T-cell (primary cell): ENCODE measurements at regions not wholly inside any gene's neighbourhood (a gene's known extent, or its start where the extent isn't known, plus 50 kb on each side); places are given as distances from the start of the nearest gene placed in this dataset.

Experiments used
- ATAC-seq, 4 experiments: fragments of 200-7000 bp in 3 of 4; fragments of 150-1000 bp in 1 of 4; cut with Tn5 transposase; replicated peaks in 1 of 4; 1 replicate in 3 of 4; 2 replicates in 1 of 4; pipeline ENCODE4 v1.10.0; 2021; ENCODE audit warnings: moderate library complexity in 3 of 4, mild to moderate bottlenecking in 2 of 4, moderate number of reproducible peaks in 1 of 4
- CTCF ChIA-PET, 2 donors: fragments of 300-600 bp; sonication (Branson Sonifier 250); formaldehyde crosslinking; loops; one replicate each; lab custom pipeline; 2022; ENCODE audit warnings: antibody characterized with exemption in 2 of 2; lab: Charles Lee
- POLR2A ChIA-PET, 2 donors: fragments of 300-600 bp; sonication (Branson Sonifier 250); formaldehyde crosslinking; loops; one replicate each; lab custom pipeline; 2022; ENCODE audit warnings: antibody characterized with exemption in 2 of 2; lab: Charles Lee
- DNase-seq, 35 experiments: peaks; one replicate each; pipeline versions ENCODE4 v3.0.0 to v3.0.0-alpha.2; 2013 to 2023
- H3K27ac ChIP-seq: one replicate; pipeline ENCODE4 v1.5.1; 2013; ENCODE audit warnings: low read length
- H3K27me3 ChIP-seq, 2 experiments: replicated peaks in 1 of 2; 1 replicate in 1 of 2; 2 replicates in 1 of 2; pipeline versions ENCODE4 v1.6.1 to v1.7.0; 2013; ENCODE audit warnings: low read length in 1 of 2, mixed read lengths in 1 of 2; ENCODE audit not compliant: control insufficient read depth in 2 of 2, insufficient read depth in 2 of 2; ENCODE audit errors: extremely low read depth in 1 of 2
- H3K36me3 ChIP-seq, 2 donors: 1 replicate in 1 of 2; 2 replicates in 1 of 2; pipeline versions ENCODE4 v1.6.1 to v1.7.0; 2013; ENCODE audit warnings: low read length in 1 of 2; ENCODE audit not compliant: control insufficient read depth in 2 of 2, insufficient read depth in 1 of 2; ENCODE audit errors: extremely low read depth in 1 of 2
- H3K4me1 ChIP-seq, 2 experiments: 1 replicate in 1 of 2; 2 replicates in 1 of 2; pipeline versions ENCODE4 v1.6.1 to v1.7.0; 2013; ENCODE audit warnings: low read length in 2 of 2, mixed read lengths in 1 of 2; ENCODE audit not compliant: insufficient read depth in 2 of 2, control insufficient read depth in 1 of 2; ENCODE audit errors: extremely low read depth in 1 of 2
- H3K4me3 ChIP-seq, 2 donors: 1 replicate in 1 of 2; 2 replicates in 1 of 2; pipeline versions ENCODE4 v1.5.1 to v1.7.0; 2013; ENCODE audit warnings: mild to moderate bottlenecking in 2 of 2, low read length in 1 of 2, moderate library complexity in 1 of 2; ENCODE audit not compliant: control insufficient read depth in 1 of 2; ENCODE audit errors: extremely low read depth in 1 of 2
- H3K9me3 ChIP-seq: 2 replicates; pipeline ENCODE4 v1.7.0; 2013
- H3K27ac Mint-ChIP-seq, 2 donors: one replicate each; pipeline ENCODE4 v1.8.0; 2020 to 2021; ENCODE audit warnings: mild to moderate bottlenecking in 2 of 2, mixed read lengths in 2 of 2
- H3K27me3 Mint-ChIP-seq, 2 donors: one replicate each; pipeline ENCODE4 v1.8.0; 2021 to 2022; ENCODE audit warnings: mixed read lengths in 2 of 2
- H3K36me3 Mint-ChIP-seq: one replicate; pipeline ENCODE4 v1.8.0; 2021; ENCODE audit warnings: mixed read lengths
- H3K4me1 Mint-ChIP-seq, 3 donors: one replicate each; pipeline ENCODE4 v1.8.0; 2020 to 2022; ENCODE audit warnings: mixed read lengths in 3 of 3, mild to moderate bottlenecking in 1 of 3
- H3K4me3 Mint-ChIP-seq, 3 donors: one replicate each; pipeline ENCODE4 v1.8.0; 2020 to 2022; ENCODE audit warnings: mild to moderate bottlenecking in 3 of 3, mixed read lengths in 3 of 3, moderate library complexity in 3 of 3
- H3K9me3 Mint-ChIP-seq, 3 donors: one replicate each; pipeline ENCODE4 v1.8.0; 2020 to 2022; ENCODE audit warnings: mixed read lengths in 3 of 3
- WGBS: methylation state at CpG from one replicate; pipeline ENCODE4 v1.1.5; 2013; ENCODE audit warnings: missing lambda C conversion rate; ENCODE audit not compliant: insufficient coverage; 5-methylcytosine and 5-hydroxymethylcytosine counted together

GRCh38 chr3:40661284-40661683, 136.5 kb downstream of the ZNF621 start:
- Histone ChIP-seq H3K9me3 (no peaks in the 10 kb centered on the region), H3K4me3 (no peak overlapping the region), H3K36me3 (no peaks in the 10 kb centered on the region), H3K27me3 (no peaks in the 10 kb centered on the region), H3K27ac (no peak overlapping the region), H3K4me1 (no peaks in the 10 kb centered on the region)
- ChIA-PET CTCF (no interaction called here), POLR2A (no interaction called here)
- Mint-ChIP-seq H3K36me3 (no peaks in the 10 kb centered on the region), H3K9me3 (peaks cover 4 to 7% (median 6%) of the 10 kb centered on the region in 3 donors), H3K27me3 (peaks cover 13 to 37% of the 10 kb centered on the region in 2 donors), H3K4me3 (no peak overlapping the region), H3K4me1 (no peaks in the 10 kb centered on the region), H3K27ac (no peak overlapping the region)
- ATAC-seq (no peak), DNase-seq (no peak)
- WGBS: no CpG with 5 or more reads among the region's 1 CpG

DNA sequence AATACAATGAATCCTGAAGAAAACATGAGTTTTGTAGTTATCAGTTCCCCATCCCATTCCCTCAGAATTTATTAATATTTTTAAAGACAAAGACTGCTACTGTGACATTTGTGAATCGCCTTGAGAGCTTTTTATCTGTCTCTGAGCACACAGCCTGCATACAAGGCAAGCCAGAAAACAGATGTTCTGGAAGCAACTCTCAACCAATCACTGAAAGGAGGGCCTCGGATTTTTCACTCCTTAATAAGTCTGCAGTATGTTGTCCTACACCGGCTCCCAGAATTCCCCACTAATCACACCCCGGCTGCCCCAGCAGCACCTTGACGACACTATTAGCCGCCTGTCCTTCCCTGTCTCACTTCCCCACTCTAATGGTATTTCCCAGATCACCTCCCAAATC, 138.5 kb downstream of the ZNF621 start:
- H3K27ac ChIP-seq: no peak overlapping the region
- no peaks in the 10 kb centered on the region for H3K27me3 ChIP-seq
- ATAC-seq (no peak), DNase-seq (no peak)
- no peak overlapping the region for H3K4me3 ChIP-seq
- no peaks in the 10 kb centered on the region for H3K36me3 ChIP-seq
- H3K4me1 ChIP-seq: no peaks in the 10 kb centered on the region
- no peaks in the 10 kb centered on the region for H3K4me1 Mint-ChIP-seq
- no peaks in the 10 kb centered on the region for H3K36me3 Mint-ChIP-seq
- H3K4me3 Mint-ChIP-seq: no peak overlapping the region
- ChIA-PET POLR2A (no interaction called here), CTCF (no interaction called here)
- no peaks in the 10 kb centered on the region for H3K9me3 ChIP-seq
- H3K27ac Mint-ChIP-seq: no peak overlapping the region
- WGBS: 85% methylated on average over 6 of the region's 6 CpGs
- H3K27me3 Mint-ChIP-seq: peaks cover 7 to 28% of the 10 kb centered on the region in 2 donors
- peaks cover 0 to under 1% (median under 1%) of the 10 kb centered on the region in 3 donors for H3K9me3 Mint-ChIP-seq

DNA sequence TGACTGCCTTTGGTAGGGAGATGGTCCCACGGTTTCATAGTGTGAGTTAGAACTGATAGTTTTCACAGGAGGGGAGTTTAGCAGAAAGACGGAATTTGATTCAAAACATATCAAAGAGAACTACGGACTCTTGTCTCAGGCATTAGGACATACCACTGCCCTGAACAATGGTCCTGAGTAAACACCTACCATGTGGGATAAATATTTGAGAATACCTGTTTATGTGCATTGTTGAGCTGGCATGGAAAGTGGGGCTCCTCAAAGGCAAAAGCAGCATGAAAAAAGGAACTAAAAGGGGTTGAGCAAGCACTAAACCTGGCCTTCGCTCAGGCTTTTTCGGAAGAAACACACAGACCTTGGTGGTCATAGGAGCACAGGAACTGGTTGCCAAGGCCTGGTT, 144.4 kb downstream of the ZNF621 start:
- WGBS: 94% methylated on average over 3 of the region's 5 CpGs

DNA sequence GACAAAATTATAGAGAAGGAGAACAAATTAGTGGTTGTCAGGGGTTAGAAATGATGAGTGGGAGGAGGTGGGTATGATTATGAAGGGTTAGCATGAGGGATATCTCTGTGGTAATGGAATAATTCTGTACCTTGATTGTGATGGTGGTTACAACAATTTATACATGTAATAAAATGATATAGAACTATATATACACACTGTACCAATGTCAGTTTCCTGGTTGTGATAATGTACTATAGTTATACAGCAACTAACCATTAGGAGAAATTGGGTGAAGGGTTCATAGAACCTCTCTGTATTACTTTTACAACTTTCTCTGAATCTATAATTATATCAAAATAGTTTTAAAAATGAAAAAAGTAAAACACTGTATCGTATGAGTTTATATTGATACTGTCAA, 148.1 kb downstream of the ZNF621 start:
- no peaks in the 10 kb centered on the region for H3K9me3 Mint-ChIP-seq
- DNase-seq (no peak), ATAC-seq (no peak)
- peaks cover 4 to 6% of the 10 kb centered on the region in 2 donors for H3K27me3 Mint-ChIP-seq
- Histone ChIP-seq H3K27me3 (peaks cover 0 to 5% of the 10 kb centered on the region in 2 experiments), H3K27ac (no peak overlapping the region), H3K36me3 (no peaks in the 10 kb centered on the region), H3K4me1 (no peaks in the 10 kb centered on the region), H3K9me3 (no peaks in the 10 kb centered on the region), H3K4me3 (no peak overlapping the region)
- H3K4me3 Mint-ChIP-seq: no peak overlapping the region
- H3K27ac Mint-ChIP-seq: no peak overlapping the region
- ChIA-PET POLR2A (no interaction called here), CTCF (no interaction called here)
- WGBS: no CpG with 5 or more reads among the region's 1 CpG
- H3K4me1 Mint-ChIP-seq: no peaks in the 10 kb centered on the region
- H3K36me3 Mint-ChIP-seq: no peaks in the 10 kb centered on the region

More for the DNA sequence above, 144.4 kb downstream of the ZNF621 start:
- ChIA-PET POLR2A (no interaction called here), CTCF (interaction anchor here in 1 of 2 donors (0.6 kb wide), 1 partner anchor 327 kb away, joined by 4 read pairs; no protein-coding TSS in a partner anchor)
- peaks cover 6 to 10% of the 10 kb centered on the region in 2 donors for H3K27me3 Mint-ChIP-seq
- H3K36me3 Mint-ChIP-seq: no peaks in the 10 kb centered on the region
- ATAC-seq (no peak), DNase-seq (no peak)
- H3K4me3 ChIP-seq: no peak overlapping the region
- H3K27ac ChIP-seq: no peak overlapping the region
- no peak overlapping the region for H3K27ac Mint-ChIP-seq
- no peak overlapping the region for H3K4me3 Mint-ChIP-seq
- H3K27me3 ChIP-seq: peaks cover 0 to 5% of the 10 kb centered on the region in 2 experiments
- H3K9me3 ChIP-seq: no peaks in the 10 kb centered on the region
- no peaks in the 10 kb centered on the region for H3K9me3 Mint-ChIP-seq
- H3K36me3 ChIP-seq: no peaks in the 10 kb centered on the region
- no peaks in the 10 kb centered on the region for H3K4me1 Mint-ChIP-seq
- H3K4me1 ChIP-seq: no peaks in the 10 kb centered on the region

DNA sequence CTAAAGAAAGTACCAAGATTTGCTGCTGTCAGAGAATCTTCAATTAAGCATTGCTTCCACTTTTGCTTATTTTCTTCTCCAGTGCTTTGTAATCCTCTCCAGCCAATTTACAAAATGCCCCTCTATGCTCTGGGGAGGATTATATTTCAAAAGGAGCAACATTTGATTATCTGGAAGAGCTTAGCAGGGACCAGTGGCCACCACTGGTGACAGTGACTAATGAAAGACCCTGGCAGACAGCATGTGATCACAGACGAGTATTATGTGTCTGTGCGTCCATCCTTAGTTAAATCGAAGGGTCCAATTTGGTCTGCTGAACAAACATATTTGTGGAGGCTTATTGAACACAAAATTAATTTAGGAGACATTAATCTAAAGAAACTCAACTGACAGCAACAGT, 152.6 kb downstream of the ZNF621 start:
- Mint-ChIP-seq H3K4me1 (no peaks in the 10 kb centered on the region), H3K27ac (no peak overlapping the region), H3K36me3 (no peaks in the 10 kb centered on the region), H3K4me3 (no peak overlapping the region), H3K9me3 (no peaks in the 10 kb centered on the region), H3K27me3 (peaks cover 0 to 4% of the 10 kb centered on the region in 2 donors)
- DNase-seq: no peak
- ChIA-PET CTCF (no interaction called here), POLR2A (no interaction called here)
- Histone ChIP-seq H3K9me3 (no peaks in the 10 kb centered on the region), H3K27me3 (no peaks in the 10 kb centered on the region), H3K27ac (no peak overlapping the region), H3K36me3 (no peaks in the 10 kb centered on the region), H3K4me3 (no peak overlapping the region), H3K4me1 (no peaks in the 10 kb centered on the region)
- no peak for ATAC-seq
- 92% methylated on average over 2 of the region's 3 CpGs for WGBS

- H3K4me1 Mint-ChIP-seq: no peaks in the 10 kb centered on the region
- ChIA-PET POLR2A (no interaction called here), CTCF (no interaction called here)
- H3K27me3 Mint-ChIP-seq: peaks cover 0 to 4% of the 10 kb centered on the region in 2 donors
- Histone ChIP-seq H3K27me3 (no peaks in the 10 kb centered on the region), H3K9me3 (no peaks in the 10 kb centered on the region), H3K27ac (no peak overlapping the region), H3K4me1 (no peaks in the 10 kb centered on the region), H3K4me3 (no peak overlapping the region), H3K36me3 (no peaks in the 10 kb centered on the region)
- H3K4me3 Mint-ChIP-seq: no peak overlapping the region
- DNase-seq: no peak
- ATAC-seq: no peak
- no peaks in the 10 kb centered on the region for H3K36me3 Mint-ChIP-seq
- no CpG with 5 or more reads among the region's 3 CpGs for WGBS
- no peak overlapping the region for H3K27ac Mint-ChIP-seq
- no peaks in the 10 kb centered on the region for H3K9me3 Mint-ChIP-seq
Observed at GRCh38 chr3:40677749-40678148, 153.0 kb downstream of the ZNF621 start.

DNA sequence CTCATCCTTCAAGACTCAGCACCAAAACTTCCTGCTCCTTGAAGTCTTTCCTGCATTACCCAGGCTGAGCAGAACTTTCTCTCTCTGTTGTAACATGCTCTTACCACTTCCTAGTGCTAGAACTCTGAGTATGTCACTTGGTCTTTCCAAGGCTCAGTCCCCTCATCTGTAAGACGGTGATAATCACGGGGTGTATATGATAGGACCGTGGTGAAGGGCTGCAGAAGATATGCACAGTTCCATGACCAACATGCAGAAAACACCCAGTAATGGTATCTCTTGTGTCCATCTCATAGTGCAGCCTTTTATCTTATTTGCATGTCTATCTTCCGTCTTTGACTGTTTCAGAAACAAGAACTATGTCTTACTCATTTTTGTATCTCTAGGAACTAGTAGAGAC, 154.5 kb downstream of the ZNF621 start:
- Histone ChIP-seq H3K9me3 (no peaks in the 10 kb centered on the region), H3K36me3 (no peaks in the 10 kb centered on the region), H3K4me3 (no peak overlapping the region), H3K4me1 (no peaks in the 10 kb centered on the region), H3K27me3 (no peaks in the 10 kb centered on the region), H3K27ac (no peak overlapping the region)
- CTCF ChIA-PET: no interaction called here
- Mint-ChIP-seq H3K27me3 (peaks cover under 1 to 6% of the 10 kb centered on the region in 2 donors), H3K4me3 (no peak overlapping the region), H3K9me3 (no peaks in the 10 kb centered on the region), H3K4me1 (no peaks in the 10 kb centered on the region), H3K27ac (no peak overlapping the region), H3K36me3 (no peaks in the 10 kb centered on the region)
- no CpG with 5 or more reads among the region's 4 CpGs for WGBS
- ATAC-seq (no peak), DNase-seq (no peak)
- POLR2A ChIA-PET: no interaction called here
